ENCODE measurements at regions not wholly inside any gene's neighbourhood (a gene's known extent, or its start where the extent isn't known, plus 50 kb on each side); places are given as distances from the start of the nearest gene placed in this dataset.

GRCh38 chr1:67945733-67946374 lies 104.6 kb downstream of the DIRAS3 start:
- ChIA-PET POLR2A (no interaction called here), CTCF (no interaction called here)
- no peak for TF ChIP-seq CTCF (IDR thresholded peaks at IDR 0.05; ENCODE audit: control extremely low read depth, extremely low read depth, low read depth, missing control alignments)
- DNase-seq (ENCODE audit: extremely low spot score) = no peak

GRCh38 chr1:67942274-67942673 lies 108.2 kb downstream of the DIRAS3 start:
- no peak for DNase-seq (ENCODE audit: extremely low spot score)
- TF ChIP-seq CTCF (IDR thresholded peaks at IDR 0.05; ENCODE audit: control extremely low read depth, extremely low read depth, low read depth, missing control alignments) = no peak
- CTCF ChIA-PET = interaction anchor here (1.0 to 1.3 kb wide), 4 partner anchors 9 to 182 kb away, joined by 3 read pairs; no protein-coding TSS in a partner anchor
- POLR2A ChIA-PET = no interaction called here

GRCh38 chr1:67941746-67942145 lies 108.5 kb upstream of the GNG12 start:
- CTCF ChIA-PET = interaction anchor here (0.7 to 1.4 kb wide), 6 partner anchors 8 to 182 kb away, joined by 3 read pairs; no protein-coding TSS in a partner anchor
- no peak for TF ChIP-seq CTCF (IDR thresholded peaks at IDR 0.05; ENCODE audit: control extremely low read depth, extremely low read depth, low read depth, missing control alignments)
- POLR2A ChIA-PET = no interaction called here
- no peak for DNase-seq (ENCODE audit: extremely low spot score)

GRCh38 chr1:67941155-67941554 lies 107.9 kb upstream of the GNG12 start:
- ChIA-PET POLR2A (no interaction called here), CTCF (interaction anchor here (0.9 to 1.4 kb wide), 3 partner anchors 10 to 175 kb away, joined by 3 read pairs; no protein-coding TSS in a partner anchor)
- DNase-seq (ENCODE audit: extremely low spot score) = no peak
- TF ChIP-seq CTCF (IDR thresholded peaks at IDR 0.05; ENCODE audit: control extremely low read depth, extremely low read depth, low read depth, missing control alignments) = no peak

- no peak for TF ChIP-seq CTCF (IDR thresholded peaks at IDR 0.05; ENCODE audit: control extremely low read depth, extremely low read depth, low read depth, missing control alignments)
- ChIA-PET CTCF (interaction anchor here (1.4 kb wide), 1 partner anchor 10 kb away, joined by 9 read pairs; no protein-coding TSS in a partner anchor), POLR2A (no interaction called here)
Measured at GRCh38 chr1:67939942-67940341, 106.7 kb upstream of the GNG12 start.

GRCh38 chr1:67939186-67939743 lies 106.0 kb upstream of the GNG12 start:
- TF ChIP-seq CTCF (IDR thresholded peaks at IDR 0.05; ENCODE audit: control extremely low read depth, extremely low read depth, low read depth, missing control alignments) = no peak
- CTCF ChIA-PET = interaction anchor here (1.4 kb wide), 1 partner anchor 10 kb away, joined by 9 read pairs; no protein-coding TSS in a partner anchor
- DNase-seq (ENCODE audit: extremely low spot score) = no peak
- POLR2A ChIA-PET = no interaction called here

More at GRCh38 chr1:67939942-67940341, 106.7 kb upstream of the GNG12 start:
- no peak for DNase-seq (ENCODE audit: extremely low spot score)

Measured in GM10248 (cell line).